SK-N-SH (cell line): ENCODE measurements at regions not wholly inside any gene's neighbourhood (a gene's known extent, or its start where the extent isn't known, plus 50 kb on each side); places are given as distances from the start of the nearest gene placed in this dataset.

Source experiments
- CTCF ChIA-PET: fragments of 300-600, 350-600 bp; formaldehyde crosslinking; extraction: SDS; loops from one replicate; lab custom pipeline; 2021; lab: Yijun Ruan, JAX
- POLR2A ChIA-PET: fragments of 350-600 bp; sonication (Branson Sonifier 250); formaldehyde crosslinking; extraction: SDS; loops from one replicate; lab custom pipeline; 2020; ENCODE audit warnings: antibody characterized with exemption, inconsistent platforms; lab: Yijun Ruan, JAX
- DNase-seq: peaks from one replicate; pipeline ENCODE4 v3.0.0; 2012
- H2AFZ ChIP-seq: fragments of 200-600 bp; sonication (generic); 2 replicates; pipeline ENCODE4 v1.8.1; 2016; ENCODE audit warnings: antibody characterized with exemption, mild to moderate bottlenecking, low read depth
- H3F3A ChIP-seq: fragments of 200-600 bp; sonication (generic); replicated peaks from 2 replicates; pipeline ENCODE3; 2016; ENCODE audit warnings: antibody characterized with exemption, mild to moderate bottlenecking; ENCODE audit not compliant: insufficient read depth
- H3K27ac ChIP-seq, 2 experiments: fragments of 200-500 bp in 1 of 2; fragments of 200-600 bp in 1 of 2; sonication (Bioruptor generic) in 1 of 2; sonication (generic), shearing (Covaris generic) in 1 of 2; 2 replicates each; pipeline versions ENCODE4 v1.5.1 to v1.6.1; 2014 to 2016; ENCODE audit warnings: low read depth in 2 of 2, inconsistent platforms in 1 of 2, low read length in 1 of 2, mild to moderate bottlenecking in 1 of 2, mixed read lengths in 1 of 2
- H3K27me3 ChIP-seq: fragments of 200-600 bp; sonication (generic), shearing (Covaris generic); 2 replicates; pipeline ENCODE4 v1.6.1; 2016; ENCODE audit warnings: mixed run types; ENCODE audit not compliant: insufficient read depth
- H3K36me3 ChIP-seq, 2 experiments: fragments of 200-500 bp in 1 of 2; fragments of 200-600 bp in 1 of 2; sonication (Bioruptor generic) in 1 of 2; sonication (generic) in 1 of 2; replicated peaks in 1 of 2; 2 replicates each; pipeline versions ENCODE3 to v1.5.1; 2014 to 2016; ENCODE audit warnings: low read length in 1 of 2, mild to moderate bottlenecking in 1 of 2; ENCODE audit not compliant: insufficient read depth in 2 of 2, control insufficient read depth in 1 of 2
- H3K4me1 ChIP-seq, 2 experiments: fragments of 200-500 bp in 1 of 2; fragments of 200-600 bp in 1 of 2; sonication (Bioruptor generic) in 1 of 2; sonication (generic), shearing (Covaris generic) in 1 of 2; 2 replicates each; pipeline versions ENCODE4 v1.5.1 to v1.6.1; 2014 to 2016; ENCODE audit warnings: low read depth in 1 of 2, low read length in 1 of 2, mixed run types in 1 of 2; ENCODE audit not compliant: insufficient read depth in 2 of 2, control insufficient read depth in 1 of 2
- H3K4me2 ChIP-seq: fragments of 200-600 bp; sonication (generic), shearing (Covaris generic); 2 replicates; pipeline ENCODE4 v1.6.1; 2017; ENCODE audit warnings: mixed run types
- H3K4me3 ChIP-seq, 2 experiments: fragments of 200-500 bp in 1 of 2; fragments of 200-600 bp in 1 of 2; sonication (Bioruptor generic) in 1 of 2; sonication (generic), shearing (Covaris generic) in 1 of 2; 2 replicates each; pipeline versions ENCODE4 v1.5.1 to v1.8.1; 2014 to 2016; ENCODE audit warnings: low read depth in 2 of 2, inconsistent platforms in 1 of 2, low read length in 1 of 2, mild to moderate bottlenecking in 1 of 2, mixed read lengths in 1 of 2, moderate library complexity in 1 of 2
- H3K79me2 ChIP-seq: fragments of 200-600 bp; sonication (generic); 2 replicates; pipeline ENCODE4 v1.8.1; 2017; ENCODE audit warnings: mild to moderate bottlenecking; ENCODE audit not compliant: insufficient read depth
- H3K9ac ChIP-seq: fragments of 200-600 bp; sonication (generic); 2 replicates; pipeline ENCODE4 v1.6.1; 2017; ENCODE audit warnings: mixed run types
- H3K9me2 ChIP-seq: fragments of 200-600 bp; sonication (generic); 2 replicates; pipeline ENCODE4 v1.6.1; 2017; ENCODE audit warnings: mixed run types
- H3K9me3 ChIP-seq: fragments of 200-600 bp; sonication (generic); 2 replicates; pipeline ENCODE4 v1.6.1; 2017; ENCODE audit warnings: mixed run types, mild to moderate bottlenecking, moderate library complexity
- H4K20me1 ChIP-seq: fragments of 200-600 bp; sonication (generic); 2 replicates; pipeline ENCODE4 v1.6.1; 2017; ENCODE audit warnings: mild to moderate bottlenecking, mixed run types; ENCODE audit not compliant: insufficient read depth
- CHD2 ChIP-seq: fragments of 150-350 bp; IDR thresholded peaks from 2 replicates; pipeline ENCODE4 v1.6.1; 2018; ENCODE audit warnings: low read length; ENCODE audit not compliant: partially characterized antibody
- CTCF ChIP-seq: fragments of 200-600 bp; sonication (generic); IDR thresholded peaks from 2 replicates; pipeline ENCODE4 v1.6.1; 2017; ENCODE audit warnings: antibody characterized with exemption, mild to moderate bottlenecking, moderate library complexity
- EZH2phosphoT487 ChIP-seq: fragments of 200-600 bp; sonication (generic); IDR thresholded peaks from 2 replicates; pipeline ENCODE4 v1.6.1; 2017; ENCODE audit warnings: low read depth, mixed run types, mild to moderate bottlenecking, antibody characterized with exemption, moderate library complexity, borderline replicate concordance
- FOXJ3 ChIP-seq: sonication (generic); formaldehyde crosslinking; IDR thresholded peaks from 2 replicates; pipeline ENCODE4 v1.5.1; 2020; ENCODE audit warnings: mild to moderate bottlenecking, missing genetic modification reagents
- IRF3 ChIP-seq: fragments of 150-350 bp; IDR thresholded peaks from 2 replicates; pipeline ENCODE4 v1.6.1; 2016; ENCODE audit warnings: mild to moderate bottlenecking, low read depth, low read length
- JUND ChIP-seq: IDR thresholded peaks from 2 replicates; pipeline ENCODE4 v1.4.0; 2012
- NRF1 ChIP-seq: IDR thresholded peaks from 2 replicates; pipeline ENCODE4 v1.6.1; 2012; ENCODE audit warnings: low read depth, mild to moderate bottlenecking, low read length
- PBX3 ChIP-seq: IDR thresholded peaks from 2 replicates; pipeline ENCODE4; 2012
- RAD21 ChIP-seq: IDR thresholded peaks from 2 replicates; pipeline ENCODE4 v1.6.1; 2012; ENCODE audit warnings: mild to moderate bottlenecking, low read length
- RCOR1 ChIP-seq: fragments of 150-350 bp; IDR thresholded peaks from 2 replicates; pipeline ENCODE4 v1.6.1; 2017; ENCODE audit warnings: antibody characterized with exemption, low read length
- REST ChIP-seq: IDR thresholded peaks from 2 replicates; pipeline ENCODE4 v1.6.1; 2012; ENCODE audit warnings: mild to moderate bottlenecking, low read depth, low read length, moderate library complexity
- RFX5 ChIP-seq: IDR thresholded peaks from 2 replicates; pipeline ENCODE4 v1.6.1; 2012; ENCODE audit warnings: mild to moderate bottlenecking, improper control_type of control experiment, low read length
- SIN3A ChIP-seq: IDR thresholded peaks from 2 replicates; pipeline ENCODE4 v1.6.1; 2012; ENCODE audit warnings: low read depth, mild to moderate bottlenecking, low read length, moderate library complexity, borderline replicate concordance
- SMC3 ChIP-seq: IDR thresholded peaks from 2 replicates; pipeline ENCODE4 v1.6.1; 2012; ENCODE audit warnings: low read depth, low read length, improper control_type of control experiment
- TAF1 ChIP-seq: IDR thresholded peaks from 2 replicates; pipeline ENCODE4 v1.6.1; 2012; ENCODE audit warnings: low read depth, mild to moderate bottlenecking, low read length, moderate library complexity, borderline replicate concordance
- TCF12 ChIP-seq: IDR thresholded peaks from 2 replicates; pipeline ENCODE4 v1.4.0; 2012
- USF1 ChIP-seq: IDR thresholded peaks from 2 replicates; pipeline ENCODE4 v1.4.0; 2012; ENCODE audit warnings: low read depth, borderline replicate concordance
- USF2 ChIP-seq: fragments of 150-350 bp; IDR thresholded peaks from 2 replicates; pipeline ENCODE4 v1.6.1; 2017; ENCODE audit warnings: antibody characterized with exemption, low read length, low read depth, borderline replicate concordance
- YY1 ChIP-seq: IDR thresholded peaks from 2 replicates; pipeline ENCODE4 v1.4.0; 2012; ENCODE audit warnings: low read depth, mild to moderate bottlenecking
- WGBS: methylation state at CpG from one replicate; pipeline ENCODE4 v1.1.6; 2017; ENCODE audit warnings: low lambda C conversion rate; 5-methylcytosine and 5-hydroxymethylcytosine counted together

- H3K4me3 ChIP-seq = no peak overlapping the region
- H3K27me3 ChIP-seq = no peaks in the 10 kb centered on the region
- TF ChIP-seq SMC3 = no peak
- TF ChIP-seq SIN3A = no peak
- TF ChIP-seq REST = no peak
- no peak for TF ChIP-seq NRF1
- no peak for TF ChIP-seq USF2
- TF ChIP-seq RAD21 = no peak
- TF ChIP-seq CHD2 = no peak
- TF ChIP-seq YY1 = no peak
- no peak for TF ChIP-seq IRF3
- no peak for TF ChIP-seq TCF12
- TF ChIP-seq PBX3 = no peak
- TF ChIP-seq USF1 = no peak
- TF ChIP-seq RFX5 = no peak
- no peak for TF ChIP-seq FOXJ3 (CRISPR knock-in tag)
- no peak for TF ChIP-seq RCOR1
- TF ChIP-seq EZH2phosphoT487 = no peak
- TF ChIP-seq JUND = no peak
- TF ChIP-seq CTCF = no peak
- no peak for TF ChIP-seq TAF1
- no peak overlapping the region for H3K27ac ChIP-seq
- H4K20me1 ChIP-seq = no peaks in the 10 kb centered on the region
- H3K9me3 ChIP-seq = 0 out of 2 replicates have a peak, but pooled peaks cover 4% of the 10 kb centered on the region
- no peak for DNase-seq
- CTCF ChIA-PET = no interaction called here
- POLR2A ChIA-PET = no interaction called here
- H3K9ac ChIP-seq = no peak overlapping the region
- no peak overlapping the region for H3K4me2 ChIP-seq
- H2AFZ ChIP-seq = no peak overlapping the region
- H3K4me1 ChIP-seq = no peaks in the 10 kb centered on the region
- no peaks in the 10 kb centered on the region for H3F3A ChIP-seq
- no peaks in the 10 kb centered on the region for H3K79me2 ChIP-seq
- no peaks in the 10 kb centered on the region for H3K9me2 ChIP-seq
- WGBS = 45% methylated on average over 8 of the region's 9 CpGs
- H3K36me3 ChIP-seq = no peaks in the 10 kb centered on the region
These were observed 1080.1 kb upstream of the SORCS1 start for GRCh38 chr10:108244443-108245228.
